ENCODE measurements at regions not wholly inside any gene's neighbourhood (a gene's known extent, or its start where the extent isn't known, plus 50 kb on each side); places are given as distances from the start of the nearest gene placed in this dataset.

DNA sequence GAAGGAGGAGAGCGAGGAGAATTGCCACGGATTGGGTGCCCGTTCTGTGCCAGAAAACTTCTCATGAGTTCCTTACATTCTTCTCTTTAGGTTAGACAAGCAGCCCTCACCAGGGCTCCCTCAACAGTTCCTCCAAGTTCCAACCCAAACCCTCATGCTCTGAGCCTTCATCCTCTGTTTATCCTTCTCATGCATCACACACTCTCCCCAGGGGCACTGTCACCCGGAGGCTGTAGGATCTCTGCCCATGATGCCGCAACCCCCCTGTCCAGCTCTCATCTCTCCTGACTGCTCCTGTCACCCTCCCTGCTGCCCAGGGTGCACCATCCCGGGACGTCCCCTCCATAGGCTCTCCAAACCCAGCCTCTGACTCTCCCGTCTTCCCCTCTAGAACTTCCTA lies 99.4 kb upstream of the MYCN start:
- TF ChIP-seq, protein P1, sequence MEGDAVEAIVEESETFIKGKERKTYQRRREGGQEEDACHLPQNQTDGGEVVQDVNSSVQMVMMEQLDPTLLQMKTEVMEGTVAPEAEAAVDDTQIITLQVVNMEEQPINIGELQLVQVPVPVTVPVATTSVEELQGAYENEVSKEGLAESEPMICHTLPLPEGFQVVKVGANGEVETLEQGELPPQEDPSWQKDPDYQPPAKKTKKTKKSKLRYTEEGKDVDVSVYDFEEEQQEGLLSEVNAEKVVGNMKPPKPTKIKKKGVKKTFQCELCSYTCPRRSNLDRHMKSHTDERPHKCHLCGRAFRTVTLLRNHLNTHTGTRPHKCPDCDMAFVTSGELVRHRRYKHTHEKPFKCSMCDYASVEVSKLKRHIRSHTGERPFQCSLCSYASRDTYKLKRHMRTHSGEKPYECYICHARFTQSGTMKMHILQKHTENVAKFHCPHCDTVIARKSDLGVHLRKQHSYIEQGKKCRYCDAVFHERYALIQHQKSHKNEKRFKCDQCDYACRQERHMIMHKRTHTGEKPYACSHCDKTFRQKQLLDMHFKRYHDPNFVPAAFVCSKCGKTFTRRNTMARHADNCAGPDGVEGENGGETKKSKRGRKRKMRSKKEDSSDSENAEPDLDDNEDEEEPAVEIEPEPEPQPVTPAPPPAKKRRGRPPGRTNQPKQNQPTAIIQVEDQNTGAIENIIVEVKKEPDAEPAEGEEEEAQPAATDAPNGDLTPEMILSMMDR (conservative IDR thresholded peaks at IDR 0.05 in 1 of 2, IDR thresholded peaks at IDR 0.05 in 1 of 2; ENCODE audit: low read depth in 1 of 2, low read length in 2 of 2), result no peak
- TF ChIP-seq EZH2 (IDR thresholded peaks at IDR 0.05; ENCODE audit: low read length, missing control alignments), result no peak
